PC-9 (cell line): ENCODE measurements at regions not wholly inside any gene's neighbourhood (a gene's known extent, or its start where the extent isn't known, plus 50 kb on each side); places are given as distances from the start of the nearest gene placed in this dataset.

Experiments
- BruUV-seq: library from RNA; stranded (reverse); fragments of 400-500 nt; replicated peaks from 2 replicates; lab custom pipeline; 2021; lab: Mats Ljungman, UMichigan
- CTCF ChIA-PET: fragments of 300-600 bp; sonication (Branson Sonifier 250); formaldehyde crosslinking; loops from one replicate; lab custom pipeline; 2022; ENCODE audit warnings: antibody characterized with exemption; lab: Charles Lee
- POLR2A ChIA-PET: fragments of 300-600 bp; sonication (Branson Sonifier 250); formaldehyde crosslinking; loops from one replicate; lab custom pipeline; 2022; ENCODE audit warnings: antibody characterized with exemption; ENCODE audit not compliant: unreplicated experiment; lab: Charles Lee
- DNase-seq, 2 experiments: peaks; one replicate each; pipeline versions ENCODE4 v3.0.0 to v3.0.0-alpha.2; 2015 to 2022; ENCODE audit warnings: mixed read lengths in 1 of 2
- H2AFZ ChIP-seq: fragments of 200-600 bp; sonication (generic); 2 replicates; pipeline ENCODE4 v1.8.1; 2017; ENCODE audit warnings: antibody characterized with exemption
- H3F3A ChIP-seq: fragments of 200-600 bp; sonication (generic); 2 replicates; pipeline ENCODE4 v1.8.1; 2017; ENCODE audit warnings: antibody characterized with exemption, mild to moderate bottlenecking, low read depth; ENCODE audit not compliant: insufficient read depth
- H3K27ac ChIP-seq: fragments of 200-600 bp; sonication (generic); 2 replicates; pipeline ENCODE4 v1.6.1; 2016; ENCODE audit warnings: mixed run types
- H3K27me3 ChIP-seq: fragments of 200-600 bp; sonication (generic); 2 replicates; pipeline ENCODE4 v1.6.1; 2016; ENCODE audit warnings: low read depth, mixed run types; ENCODE audit not compliant: insufficient read depth
- H3K36me3 ChIP-seq: fragments of 200-600 bp; sonication (generic); 2 replicates; pipeline ENCODE4 v1.6.1; 2016; ENCODE audit warnings: low read depth, mixed run types
- H3K4me1 ChIP-seq: fragments of 200-600 bp; sonication (generic); replicated peaks from 2 replicates; pipeline ENCODE4 v1.6.1; 2016; ENCODE audit warnings: mixed run types; ENCODE audit not compliant: insufficient read depth
- H3K4me2 ChIP-seq: fragments of 200-600 bp; sonication (generic); 2 replicates; pipeline ENCODE4 v1.6.1; 2017; ENCODE audit warnings: mixed run types
- H3K4me3 ChIP-seq: fragments of 200-600 bp; sonication (generic); 2 replicates; pipeline ENCODE4 v1.6.1; 2016; ENCODE audit warnings: mixed run types
- H3K79me2 ChIP-seq: fragments of 200-600 bp; sonication (generic); 2 replicates; pipeline ENCODE4 v1.6.1; 2017; ENCODE audit warnings: low read depth, mixed run types
- H3K9me2 ChIP-seq: fragments of 200-600 bp; sonication (generic); 2 replicates; pipeline ENCODE4 v1.8.1; 2017; ENCODE audit warnings: mild to moderate bottlenecking; ENCODE audit not compliant: insufficient read depth
- H3K9me3 ChIP-seq: fragments of 200-600 bp; sonication (generic); 2 replicates; pipeline ENCODE4 v1.8.1; 2016; ENCODE audit warnings: low read depth; ENCODE audit not compliant: insufficient read depth
- H4K20me1 ChIP-seq: fragments of 200-600 bp; sonication (generic); 2 replicates; pipeline ENCODE4 v1.8.1; 2017; ENCODE audit not compliant: insufficient read depth
- EZH2 ChIP-seq: fragments of 200-600 bp; sonication (generic); IDR thresholded peaks from 2 replicates; pipeline ENCODE4 v1.8.0; 2017; ENCODE audit warnings: antibody characterized with exemption, low read depth
- intact Hi-C: fragments of 100-400 bp; cut with micrococcal nuclease; formaldehyde crosslinking; loops from one replicate; pipeline ENCODE4 v1.10.0; 2022; ENCODE audit not compliant: unreplicated experiment
- TF ChIP-seq, protein P1 (sequence below): fragments of 200-600 bp; sonication (generic); conservative IDR thresholded peaks from 2 replicates; pipeline ENCODE4 v1.6.1; 2017; ENCODE audit warnings: mixed run types, antibody characterized with exemption, mild to moderate bottlenecking, moderate library complexity

DNA sequence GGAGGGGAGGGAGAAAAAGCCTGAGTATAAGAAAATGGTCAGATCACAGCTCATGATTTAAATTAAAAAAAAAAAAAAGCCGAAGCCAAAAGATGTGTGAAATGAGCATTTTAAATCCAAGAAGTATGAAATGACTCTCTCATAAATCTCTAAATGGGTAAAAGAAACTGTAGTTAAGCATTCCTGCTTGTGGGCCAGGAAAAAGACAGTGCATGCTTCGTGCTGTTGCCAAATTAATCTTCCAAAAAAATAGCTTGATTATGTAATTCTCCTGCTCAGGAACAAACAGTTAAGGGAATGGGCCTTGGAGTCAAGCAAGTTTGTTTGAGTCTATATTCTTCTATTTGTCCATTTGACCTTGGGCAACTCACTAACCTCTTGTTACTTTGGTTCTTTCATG, 325.4 kb upstream of the SEL1L start:
- intact Hi-C loops, result no loop called here
- Histone ChIP-seq H3K4me2 (no peak overlapping the region), H3K9me2 (no peaks in the 10 kb centered on the region), H3K27me3 (no peaks in the 10 kb centered on the region), H3K79me2 (no peaks in the 10 kb centered on the region), H4K20me1 (no peaks in the 10 kb centered on the region), H3K36me3 (no peaks in the 10 kb centered on the region), H2AFZ (no peak overlapping the region), H3K4me1 (no peaks in the 10 kb centered on the region), H3K27ac (no peak overlapping the region), H3K4me3 (no peak overlapping the region), H3F3A (no peaks in the 10 kb centered on the region), H3K9me3 (0 out of 2 replicates have a peak, but pooled peaks cover 2% of the 10 kb centered on the region)
- POLR2A ChIA-PET, result no interaction called here
- TF ChIP-seq EZH2, result no peak
- TF ChIP-seq, protein P1, sequence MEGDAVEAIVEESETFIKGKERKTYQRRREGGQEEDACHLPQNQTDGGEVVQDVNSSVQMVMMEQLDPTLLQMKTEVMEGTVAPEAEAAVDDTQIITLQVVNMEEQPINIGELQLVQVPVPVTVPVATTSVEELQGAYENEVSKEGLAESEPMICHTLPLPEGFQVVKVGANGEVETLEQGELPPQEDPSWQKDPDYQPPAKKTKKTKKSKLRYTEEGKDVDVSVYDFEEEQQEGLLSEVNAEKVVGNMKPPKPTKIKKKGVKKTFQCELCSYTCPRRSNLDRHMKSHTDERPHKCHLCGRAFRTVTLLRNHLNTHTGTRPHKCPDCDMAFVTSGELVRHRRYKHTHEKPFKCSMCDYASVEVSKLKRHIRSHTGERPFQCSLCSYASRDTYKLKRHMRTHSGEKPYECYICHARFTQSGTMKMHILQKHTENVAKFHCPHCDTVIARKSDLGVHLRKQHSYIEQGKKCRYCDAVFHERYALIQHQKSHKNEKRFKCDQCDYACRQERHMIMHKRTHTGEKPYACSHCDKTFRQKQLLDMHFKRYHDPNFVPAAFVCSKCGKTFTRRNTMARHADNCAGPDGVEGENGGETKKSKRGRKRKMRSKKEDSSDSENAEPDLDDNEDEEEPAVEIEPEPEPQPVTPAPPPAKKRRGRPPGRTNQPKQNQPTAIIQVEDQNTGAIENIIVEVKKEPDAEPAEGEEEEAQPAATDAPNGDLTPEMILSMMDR, result no peak
- DNase-seq, result no peak
- CTCF ChIA-PET, result no interaction called here
- BruUV-seq, result no TSS peak

DNA sequence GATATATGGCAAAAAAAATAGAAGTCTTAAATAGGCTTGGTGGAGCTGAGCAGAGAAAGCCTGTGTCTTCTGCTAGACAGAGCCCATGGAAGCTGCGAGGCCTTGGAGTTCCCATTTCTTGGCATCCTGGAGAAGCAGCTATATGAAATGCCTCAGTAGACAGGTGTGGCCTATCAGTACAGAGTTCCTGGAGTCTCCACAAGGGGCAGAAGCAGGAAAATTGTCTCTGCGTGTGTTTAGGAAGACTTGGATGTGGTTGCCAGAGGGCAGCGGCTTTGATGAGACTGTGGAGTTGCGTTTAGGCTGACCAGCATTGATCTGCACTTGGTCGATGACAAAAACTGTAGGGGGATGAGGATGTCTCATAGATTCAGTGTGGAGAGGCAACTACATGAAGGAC, 334.5 kb upstream of the SEL1L start:
- CTCF ChIA-PET, result no interaction called here

DNA sequence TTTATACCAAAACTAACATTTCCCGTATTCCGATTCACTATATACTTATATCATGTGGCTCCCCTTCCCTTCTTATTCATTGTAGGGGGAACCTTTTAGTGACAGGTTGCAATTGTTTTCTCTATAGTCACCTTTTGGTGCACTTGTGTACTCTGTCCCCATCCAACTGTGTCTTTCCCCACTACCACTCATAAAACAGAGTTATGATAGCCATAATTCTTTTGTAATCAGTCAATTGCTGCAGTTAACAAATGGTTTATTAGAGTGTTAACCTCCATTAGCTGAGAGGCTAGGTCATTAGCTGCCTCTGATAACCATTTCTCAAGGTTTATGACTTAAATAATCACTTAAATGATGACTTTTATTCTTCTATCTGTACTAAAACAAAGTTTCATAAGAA, 338.1 kb upstream of the SEL1L start:
- no TSS peak for BruUV-seq
- Histone ChIP-seq H3K9me2 (no peaks in the 10 kb centered on the region), H2AFZ (no peak overlapping the region), H3K4me3 (no peak overlapping the region), H3K9me3 (no peaks in the 10 kb centered on the region), H3K27ac (no peak overlapping the region), H3K36me3 (no peaks in the 10 kb centered on the region), H3K27me3 (no peaks in the 10 kb centered on the region), H3K4me2 (no peak overlapping the region), H3K79me2 (no peaks in the 10 kb centered on the region), H3K4me1 (no peaks in the 10 kb centered on the region), H3F3A (no peaks in the 10 kb centered on the region), H4K20me1 (no peaks in the 10 kb centered on the region)
- DNase-seq, result no peak
- POLR2A ChIA-PET, result no interaction called here
- TF ChIP-seq EZH2, result no peak
- TF ChIP-seq, protein P1, result no peak
- intact Hi-C loops, result no loop called here
- CTCF ChIA-PET, result no interaction called here

More for the DNA sequence above, 334.5 kb upstream of the SEL1L start:
- intact Hi-C loops, result no loop called here
- Histone ChIP-seq H3K4me2 (no peak overlapping the region), H3K27me3 (no peaks in the 10 kb centered on the region), H3K27ac (no peak overlapping the region), H3K36me3 (no peaks in the 10 kb centered on the region), H3K9me3 (no peaks in the 10 kb centered on the region), H4K20me1 (no peaks in the 10 kb centered on the region), H3K4me3 (no peak overlapping the region), H3K9me2 (no peaks in the 10 kb centered on the region), H3K79me2 (no peaks in the 10 kb centered on the region), H2AFZ (no peak overlapping the region), H3K4me1 (no peaks in the 10 kb centered on the region), H3F3A (no peaks in the 10 kb centered on the region)
- BruUV-seq, result no TSS peak
- no peak for DNase-seq
- POLR2A ChIA-PET, result no interaction called here
- TF ChIP-seq, protein P1, result no peak
- no peak for TF ChIP-seq EZH2
